GM12875 (cell line): ENCODE measurements at regions not wholly inside any gene's neighbourhood (a gene's known extent, or its start where the extent isn't known, plus 50 kb on each side); places are given as distances from the start of the nearest gene placed in this dataset.

Experiments
- H3K4me3 ChIP-seq: one replicate; pipeline ENCODE4 v1.5.1; 2011; ENCODE audit warnings: low read depth, low read length, control low read depth
- TF ChIP-seq, protein P1 (sequence below): IDR thresholded peaks from 2 replicates; pipeline ENCODE4 v1.5.1; 2011; ENCODE audit warnings: low read depth, mild to moderate bottlenecking, control low read depth, inconsistent platforms, low read length, moderate library complexity, borderline replicate concordance; ENCODE audit not compliant: insufficient read depth

DNA sequence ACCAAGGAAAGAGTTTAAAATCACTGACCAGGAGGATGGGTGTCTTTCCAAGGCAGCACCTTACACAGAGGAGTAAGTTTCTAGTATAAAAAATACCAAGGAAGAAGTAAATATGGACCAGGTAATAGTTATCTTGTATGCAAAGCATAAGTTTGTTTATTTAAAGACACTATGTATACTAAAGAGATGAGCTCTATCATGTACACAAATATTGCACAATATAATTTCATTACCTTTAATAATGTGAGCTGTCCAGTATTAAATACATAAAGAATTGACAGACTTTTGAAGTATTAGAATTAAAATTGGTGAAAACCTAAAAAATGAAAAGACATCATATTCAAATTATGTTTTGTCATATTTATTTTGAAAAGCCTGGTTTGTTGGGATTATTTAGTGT lies 322.0 kb upstream of the MIR17HG start:
- H3K4me3 ChIP-seq: no peak overlapping the region
- TF ChIP-seq, protein P1, sequence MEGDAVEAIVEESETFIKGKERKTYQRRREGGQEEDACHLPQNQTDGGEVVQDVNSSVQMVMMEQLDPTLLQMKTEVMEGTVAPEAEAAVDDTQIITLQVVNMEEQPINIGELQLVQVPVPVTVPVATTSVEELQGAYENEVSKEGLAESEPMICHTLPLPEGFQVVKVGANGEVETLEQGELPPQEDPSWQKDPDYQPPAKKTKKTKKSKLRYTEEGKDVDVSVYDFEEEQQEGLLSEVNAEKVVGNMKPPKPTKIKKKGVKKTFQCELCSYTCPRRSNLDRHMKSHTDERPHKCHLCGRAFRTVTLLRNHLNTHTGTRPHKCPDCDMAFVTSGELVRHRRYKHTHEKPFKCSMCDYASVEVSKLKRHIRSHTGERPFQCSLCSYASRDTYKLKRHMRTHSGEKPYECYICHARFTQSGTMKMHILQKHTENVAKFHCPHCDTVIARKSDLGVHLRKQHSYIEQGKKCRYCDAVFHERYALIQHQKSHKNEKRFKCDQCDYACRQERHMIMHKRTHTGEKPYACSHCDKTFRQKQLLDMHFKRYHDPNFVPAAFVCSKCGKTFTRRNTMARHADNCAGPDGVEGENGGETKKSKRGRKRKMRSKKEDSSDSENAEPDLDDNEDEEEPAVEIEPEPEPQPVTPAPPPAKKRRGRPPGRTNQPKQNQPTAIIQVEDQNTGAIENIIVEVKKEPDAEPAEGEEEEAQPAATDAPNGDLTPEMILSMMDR: no peak

DNA sequence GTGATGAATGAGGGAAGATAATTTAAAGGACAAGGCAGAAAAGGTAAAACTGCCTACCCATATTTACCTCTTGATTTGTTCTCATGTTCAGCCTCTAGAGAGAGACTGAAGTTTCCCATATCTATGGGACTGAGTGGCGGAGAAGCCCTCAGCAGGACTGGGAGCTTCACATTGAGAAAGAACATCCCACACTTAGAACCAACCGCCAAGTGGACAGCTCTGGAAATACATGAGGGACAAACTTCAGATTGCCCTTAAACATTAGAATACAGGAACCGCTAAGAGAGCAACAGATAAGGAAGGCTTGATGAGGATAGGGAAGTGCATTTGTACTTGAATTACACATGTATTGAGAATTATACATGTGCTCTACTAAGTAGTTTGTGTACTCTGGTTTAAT lies 316.0 kb upstream of the MIR17HG start:
- H3K4me3 ChIP-seq: no peak overlapping the region
- TF ChIP-seq, protein P1: no peak

DNA sequence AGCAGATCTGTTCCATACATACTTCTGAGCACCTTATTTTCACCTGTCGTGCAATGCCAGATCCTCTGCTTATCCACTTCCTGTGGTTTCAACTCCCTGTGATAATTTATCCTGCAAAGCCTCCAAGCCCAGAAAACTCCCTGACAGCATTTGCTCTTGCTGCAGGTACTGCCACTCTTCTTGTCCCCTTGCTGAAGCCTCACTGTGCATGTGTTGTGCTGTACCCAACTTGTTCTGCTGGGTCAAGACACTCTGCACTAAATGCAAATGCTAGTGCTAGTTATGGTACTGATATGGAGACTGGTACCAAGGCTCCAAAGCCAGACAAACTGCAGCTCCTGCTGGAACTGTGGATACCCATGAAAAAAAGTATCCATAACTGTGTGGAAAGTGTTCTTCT lies 315.4 kb upstream of the MIR17HG start:
- TF ChIP-seq, protein P1: no peak

DNA sequence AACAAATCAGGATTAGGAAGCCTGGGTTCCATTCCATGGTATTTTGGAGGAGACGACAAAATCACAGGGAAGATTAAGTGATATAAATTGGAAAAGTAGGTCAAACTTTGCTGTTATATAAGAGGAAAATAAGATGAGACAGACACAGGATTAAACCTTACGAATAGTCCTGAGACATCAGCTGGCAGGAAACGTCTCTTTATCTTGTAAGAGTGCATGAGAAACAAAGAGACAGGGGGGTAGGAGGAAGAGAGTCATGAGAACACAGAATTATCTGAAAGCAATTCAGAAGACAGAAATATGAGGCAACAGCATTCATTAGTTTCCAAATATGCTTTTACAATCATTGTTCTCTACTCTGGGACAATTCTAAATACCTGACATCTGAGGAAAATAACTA lies 310.6 kb upstream of the MIR17HG start:
- TF ChIP-seq, protein P1: no peak
- H3K4me3 ChIP-seq: no peak overlapping the region

More for the DNA sequence above, 315.4 kb upstream of the MIR17HG start:
- H3K4me3 ChIP-seq: no peak overlapping the region

DNA sequence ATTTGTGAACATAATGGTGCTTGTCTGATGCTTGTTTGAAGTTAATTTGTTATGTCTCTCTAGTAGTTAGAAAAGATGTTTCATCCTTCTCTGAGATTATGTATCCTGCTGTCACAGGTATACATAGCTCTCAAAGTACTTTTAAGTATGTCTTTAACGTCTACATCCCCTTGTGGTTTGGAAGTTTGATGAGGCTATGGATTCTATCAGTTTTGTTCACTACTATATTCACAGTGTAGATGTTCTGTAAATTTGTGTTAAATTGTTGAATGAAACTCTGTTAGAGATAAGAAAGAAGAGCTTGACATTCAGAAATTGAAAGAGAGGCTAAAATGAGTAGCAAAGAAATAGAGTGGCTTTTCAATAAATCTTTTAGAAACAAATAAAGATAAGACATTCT lies 304.6 kb upstream of the MIR17HG start:
- no peak overlapping the region for H3K4me3 ChIP-seq
- TF ChIP-seq, protein P1: no peak

DNA sequence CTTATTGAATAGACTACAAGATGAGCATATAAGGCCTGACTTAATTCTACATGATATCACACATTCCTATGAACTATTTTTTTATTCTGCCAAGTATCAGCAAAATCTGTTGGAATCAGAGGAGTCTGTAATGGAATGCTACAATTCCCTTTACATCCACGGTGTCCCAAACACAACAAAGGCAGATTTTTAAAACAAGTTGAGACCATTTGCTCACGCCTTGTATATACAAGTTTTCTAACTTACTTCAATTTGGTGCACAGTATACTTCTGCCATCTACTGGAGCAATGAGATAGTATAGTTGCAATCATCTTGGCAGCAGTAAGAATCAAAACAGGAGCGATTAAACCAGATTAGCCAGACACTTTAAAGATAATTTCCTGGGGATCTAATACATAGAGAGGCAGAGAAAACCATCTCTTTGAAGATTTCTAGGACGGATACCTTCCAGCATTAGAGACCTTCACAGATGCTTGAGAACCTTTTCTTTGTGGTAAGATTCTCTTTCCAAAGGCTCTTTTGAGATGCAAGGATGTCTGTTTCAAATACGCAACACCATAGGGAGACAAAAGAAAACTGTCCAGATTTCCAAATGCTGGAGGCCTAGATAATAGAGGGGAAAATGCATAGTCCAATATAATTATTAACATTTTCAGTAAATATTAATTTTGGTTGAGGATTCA lies 302.0 kb upstream of the MIR17HG start:
- TF ChIP-seq, protein P1: peak; percentile 17; the same call in 1 of the 2 replicates
- no peak overlapping the region for H3K4me3 ChIP-seq

DNA sequence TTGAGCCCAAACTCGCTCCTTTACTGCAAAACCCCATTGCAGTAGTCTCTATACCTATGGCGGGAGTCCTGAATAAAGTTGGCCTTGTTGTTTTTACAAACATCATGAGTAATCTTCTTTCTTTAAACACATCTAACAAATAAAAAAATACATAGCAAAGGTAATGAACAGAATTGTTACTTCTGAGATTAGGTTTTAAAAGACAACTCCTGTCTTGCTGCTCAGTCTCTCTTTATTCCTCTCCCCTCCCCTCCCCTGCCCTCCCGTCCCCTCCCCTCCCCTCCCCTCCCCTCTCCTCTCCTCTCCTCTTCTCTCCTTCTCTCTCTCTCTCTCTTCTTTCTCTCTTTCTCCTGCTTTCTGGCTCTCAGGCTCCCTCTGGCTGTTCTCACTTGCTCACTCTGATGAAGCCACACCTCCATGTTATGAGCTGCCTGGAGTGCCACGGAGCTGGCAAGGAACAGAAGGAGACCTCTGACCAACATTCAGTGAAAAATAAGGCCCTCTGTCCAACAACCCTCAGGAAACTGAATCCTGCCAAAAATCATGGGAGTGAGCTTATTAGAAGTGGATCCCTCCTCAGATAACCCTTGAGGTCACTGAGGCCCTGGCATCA lies 300.7 kb upstream of the MIR17HG start:
- TF ChIP-seq, protein P1: no peak
- H3K4me3 ChIP-seq: no peak overlapping the region
